ENCODE measurements at regions not wholly inside any gene's neighbourhood (a gene's known extent, or its start where the extent isn't known, plus 50 kb on each side); places are given as distances from the start of the nearest gene placed in this dataset.

DNA sequence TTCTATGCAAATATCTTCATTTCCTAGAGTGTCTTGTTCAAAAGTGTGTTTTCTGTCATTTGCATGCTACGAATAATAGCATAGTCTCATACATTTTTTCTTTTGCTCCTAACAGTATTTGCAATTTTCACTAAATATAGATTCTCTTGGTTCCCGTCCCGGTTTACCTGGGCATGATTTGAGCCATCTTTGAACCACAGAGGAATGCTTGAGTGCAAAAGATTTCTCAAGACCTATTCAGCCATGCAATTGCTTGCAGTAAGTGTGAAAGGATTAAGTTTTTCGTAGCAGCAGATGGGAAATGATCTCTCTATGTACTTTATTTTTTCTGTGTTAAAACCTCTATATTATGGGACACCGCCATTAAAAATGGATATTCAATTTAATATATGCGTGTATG lies 733.0 kb downstream of the ZPLD1 start:
- Histone ChIP-seq H3K4me2 (ENCODE audit: insufficient read depth, low read length) (no peak overlapping the region), H3K36me3 (ENCODE audit: insufficient read depth, low read length) (no peaks in the 10 kb centered on the region), H3K9me3 (ENCODE audit: low read depth, low read length) (no peaks in the 10 kb centered on the region), H3K79me2 (ENCODE audit: insufficient read depth, low read length) (no peaks in the 10 kb centered on the region), H3K4me1 (ENCODE audit: insufficient read depth, low read length) (no peaks in the 10 kb centered on the region), H2AFZ (ENCODE audit: low read length) (no peak overlapping the region), H3K4me3 (ENCODE audit: insufficient read depth, low read length) (no peak overlapping the region), H3K27ac (ENCODE audit: low read depth, low read length) (no peak overlapping the region), H3K27me3 (ENCODE audit: insufficient read depth, low read length) (no peaks in the 10 kb centered on the region), H4K20me1 (ENCODE audit: insufficient read depth, low read length) (no peaks in the 10 kb centered on the region)
- DNase-seq (ENCODE audit: insufficient read length, low spot score, missing footprints): no peak
- TF ChIP-seq CTCF (IDR thresholded peaks at IDR 0.05; ENCODE audit: extremely low read depth, low read depth, low read length): no peak

- DNase-seq (ENCODE audit: insufficient read length, low spot score, missing footprints): no peak
- Histone ChIP-seq H3K4me2 (ENCODE audit: insufficient read depth, low read length) (no peak overlapping the region), H3K9me3 (ENCODE audit: low read depth, low read length) (no peaks in the 10 kb centered on the region), H3K79me2 (ENCODE audit: insufficient read depth, low read length) (no peaks in the 10 kb centered on the region), H3K36me3 (ENCODE audit: insufficient read depth, low read length) (no peaks in the 10 kb centered on the region), H2AFZ (ENCODE audit: low read length) (no peak overlapping the region), H3K27me3 (ENCODE audit: insufficient read depth, low read length) (no peaks in the 10 kb centered on the region), H3K4me3 (ENCODE audit: insufficient read depth, low read length) (no peak overlapping the region), H3K4me1 (ENCODE audit: insufficient read depth, low read length) (no peaks in the 10 kb centered on the region), H4K20me1 (ENCODE audit: insufficient read depth, low read length) (no peaks in the 10 kb centered on the region), H3K27ac (ENCODE audit: low read depth, low read length) (no peak overlapping the region)
- TF ChIP-seq CTCF (IDR thresholded peaks at IDR 0.05; ENCODE audit: extremely low read depth, low read depth, low read length): no peak
These were observed 734.5 kb downstream of the ZPLD1 start for GRCh38 chr3:103169289-103169688.

- H3K79me2 ChIP-seq (ENCODE audit: insufficient read depth, low read length): no peaks in the 10 kb centered on the region
- H3K27ac ChIP-seq (ENCODE audit: low read depth, low read length): no peak overlapping the region
- H3K9me3 ChIP-seq (ENCODE audit: low read depth, low read length): no peaks in the 10 kb centered on the region
- H3K27me3 ChIP-seq (ENCODE audit: insufficient read depth, low read length): no peaks in the 10 kb centered on the region
- no peak overlapping the region for H3K4me2 ChIP-seq (ENCODE audit: insufficient read depth, low read length)
- no peak for TF ChIP-seq CTCF (IDR thresholded peaks at IDR 0.05; ENCODE audit: extremely low read depth, low read depth, low read length)
- no peaks in the 10 kb centered on the region for H3K4me1 ChIP-seq (ENCODE audit: insufficient read depth, low read length)
- no peaks in the 10 kb centered on the region for H3K36me3 ChIP-seq (ENCODE audit: insufficient read depth, low read length)
- no peaks in the 10 kb centered on the region for H4K20me1 ChIP-seq (ENCODE audit: insufficient read depth, low read length)
- DNase-seq (ENCODE audit: insufficient read length, low spot score, missing footprints): no peak
- no peak overlapping the region for H3K4me3 ChIP-seq (ENCODE audit: insufficient read depth, low read length)
- H2AFZ ChIP-seq (ENCODE audit: low read length): no peak overlapping the region
These were observed 735.8 kb downstream of the ZPLD1 start for GRCh38 chr3:103170651-103171050.

- Histone ChIP-seq H3K4me2 (ENCODE audit: insufficient read depth, low read length) (no peak overlapping the region), H3K4me1 (ENCODE audit: insufficient read depth, low read length) (no peaks in the 10 kb centered on the region), H4K20me1 (ENCODE audit: insufficient read depth, low read length) (no peaks in the 10 kb centered on the region), H3K36me3 (ENCODE audit: insufficient read depth, low read length) (no peaks in the 10 kb centered on the region), H3K9me3 (ENCODE audit: low read depth, low read length) (no peaks in the 10 kb centered on the region), H3K79me2 (ENCODE audit: insufficient read depth, low read length) (no peaks in the 10 kb centered on the region), H3K4me3 (ENCODE audit: insufficient read depth, low read length) (no peak overlapping the region), H2AFZ (ENCODE audit: low read length) (no peak overlapping the region), H3K27ac (ENCODE audit: low read depth, low read length) (no peak overlapping the region), H3K27me3 (ENCODE audit: insufficient read depth, low read length) (no peaks in the 10 kb centered on the region)
- no peak for TF ChIP-seq CTCF (IDR thresholded peaks at IDR 0.05; ENCODE audit: extremely low read depth, low read depth, low read length)
- DNase-seq (ENCODE audit: insufficient read length, low spot score, missing footprints): no peak
These were observed 739.1 kb downstream of the ZPLD1 start for GRCh38 chr3:103173940-103174339.

All from osteoblast (primary cell).